Colonic mucosa (tissue), 4 donors: ENCODE measurements at regions not wholly inside any gene's neighbourhood (a gene's known extent, or its start where the extent isn't known, plus 50 kb on each side); places are given as distances from the start of the nearest gene placed in this dataset.

Experiments used
- DNase-seq: peaks from one replicate; pipeline ENCODE4 v3.0.0-alpha.2; 2020
- H3K27ac ChIP-seq: fragments of 200-600 bp; one replicate; pipeline ENCODE4 v1.8.0; 2021
- H3K27me3 ChIP-seq: fragments of 200-600 bp; one replicate; pipeline ENCODE4 v1.8.0; 2021
- H3K36me3 ChIP-seq: fragments of 200-600 bp; one replicate; pipeline ENCODE4 v1.8.0; 2021
- H3K4me1 ChIP-seq: fragments of 200-600 bp; one replicate; pipeline ENCODE4 v1.8.0; 2021; ENCODE audit warnings: mild to moderate bottlenecking
- H3K4me3 ChIP-seq: fragments of 200-600 bp; one replicate; pipeline ENCODE4 v1.8.0; 2021
- H3K9ac ChIP-seq, 2 donors: one replicate each; pipeline ENCODE4 v1.7.0; 2013; ENCODE audit warnings: control low read depth in 2 of 2, low read depth in 2 of 2, low read length in 2 of 2
- H3K9me3 ChIP-seq: fragments of 200-600 bp; one replicate; pipeline ENCODE4 v1.8.0; 2021
- CTCF ChIP-seq: fragments of 200-600 bp; IDR thresholded peaks from one replicate; pipeline ENCODE4 v1.8.0; 2022; ENCODE audit warnings: antibody characterized with exemption, mild to moderate bottlenecking
- intact Hi-C: fragments of 100-400 bp; cut with DNase I; formaldehyde crosslinking; loops from one replicate; pipeline ENCODE4 v1.14.1; 2022
- donor health status: healthy.
- donor health status: DM: no; HTN: no; CAD: no.
- donor health status: DM: no; HTN: no; CAD: no.

DNA sequence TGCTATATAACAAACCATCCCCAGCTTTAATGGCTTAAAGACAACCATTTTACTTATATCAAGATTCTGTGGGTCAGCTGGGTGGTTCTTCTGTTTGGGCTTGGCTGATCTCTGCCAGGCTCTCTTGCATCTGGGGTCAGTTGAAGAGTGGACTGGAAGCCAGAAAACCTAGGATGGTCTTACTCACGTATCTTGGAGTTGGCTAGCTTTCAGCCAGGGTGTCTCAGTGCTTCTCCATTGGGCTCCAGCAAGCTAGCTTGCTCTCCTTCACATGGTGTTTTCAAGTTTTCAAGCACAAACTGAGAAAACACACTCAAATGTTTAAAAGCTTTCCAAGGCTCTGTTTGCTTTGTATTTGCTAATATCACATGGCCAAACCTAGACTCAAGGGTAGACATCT lies 146.8 kb downstream of the PIK3R1 start:
- no peak for DNase-seq
- H3K9ac ChIP-seq, result no peak overlapping the region
- intact Hi-C loops, result no loop called here

GRCh38 chr5:68365889-68366288 lies 150.3 kb downstream of the PIK3R1 start:
- TF ChIP-seq CTCF, result no peak
- intact Hi-C loops, result no loop called here
- H3K27me3 ChIP-seq, result no peaks in the 10 kb centered on the region

More for the DNA sequence above, 146.8 kb downstream of the PIK3R1 start:
- Histone ChIP-seq H3K27me3 (no peaks in the 10 kb centered on the region), H3K4me3 (no peak overlapping the region), H3K9me3 (no peaks in the 10 kb centered on the region), H3K27ac (no peak overlapping the region), H3K4me1 (no peaks in the 10 kb centered on the region), H3K36me3 (no peaks in the 10 kb centered on the region)
- no peak for TF ChIP-seq CTCF

DNA sequence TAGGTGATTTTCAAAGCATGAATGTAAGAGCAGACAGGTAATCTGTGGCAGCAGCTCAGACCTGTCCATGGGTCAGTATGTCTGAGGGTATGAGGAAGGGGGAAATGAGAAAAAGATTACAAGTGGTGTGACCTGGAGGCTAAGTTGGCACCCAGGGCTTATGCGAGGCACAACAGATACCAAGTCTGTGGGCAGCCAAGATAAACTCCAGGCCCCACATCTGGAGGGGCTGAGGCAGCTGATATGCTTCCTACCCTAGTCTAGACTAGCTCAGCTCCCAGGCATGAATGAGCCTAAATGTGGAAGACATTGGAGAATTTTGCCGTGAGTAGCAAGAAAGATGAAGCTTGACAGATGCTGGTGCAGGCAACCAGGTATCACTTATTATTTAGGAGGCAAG lies 151.7 kb downstream of the PIK3R1 start:
- no peaks in the 10 kb centered on the region for H3K36me3 ChIP-seq
- no peak overlapping the region for H3K9ac ChIP-seq
- H3K4me1 ChIP-seq, result no peaks in the 10 kb centered on the region
- no peak overlapping the region for H3K27ac ChIP-seq
- H3K27me3 ChIP-seq, result no peaks in the 10 kb centered on the region
- intact Hi-C loops, result no loop called here
- no peak overlapping the region for H3K4me3 ChIP-seq
- H3K9me3 ChIP-seq, result no peaks in the 10 kb centered on the region
- DNase-seq, result no peak
- TF ChIP-seq CTCF, result no peak

More at GRCh38 chr5:68365889-68366288, 150.3 kb downstream of the PIK3R1 start:
- H3K9me3 ChIP-seq, result no peaks in the 10 kb centered on the region
- no peak overlapping the region for H3K4me3 ChIP-seq
- no peak overlapping the region for H3K27ac ChIP-seq
- no peak overlapping the region for H3K9ac ChIP-seq
- DNase-seq, result no peak
- H3K36me3 ChIP-seq, result no peaks in the 10 kb centered on the region
- no peaks in the 10 kb centered on the region for H3K4me1 ChIP-seq

GRCh38 chr5:68367717-68368116 lies 152.2 kb downstream of the PIK3R1 start:
- intact Hi-C loops, result no loop called here
- H3K9me3 ChIP-seq, result no peaks in the 10 kb centered on the region
- no peak for TF ChIP-seq CTCF
- DNase-seq, result no peak
- no peaks in the 10 kb centered on the region for H3K36me3 ChIP-seq
- no peaks in the 10 kb centered on the region for H3K27me3 ChIP-seq
- H3K4me1 ChIP-seq, result no peaks in the 10 kb centered on the region
- H3K27ac ChIP-seq, result no peak overlapping the region
- H3K9ac ChIP-seq, result no peak overlapping the region
- no peak overlapping the region for H3K4me3 ChIP-seq

DNA sequence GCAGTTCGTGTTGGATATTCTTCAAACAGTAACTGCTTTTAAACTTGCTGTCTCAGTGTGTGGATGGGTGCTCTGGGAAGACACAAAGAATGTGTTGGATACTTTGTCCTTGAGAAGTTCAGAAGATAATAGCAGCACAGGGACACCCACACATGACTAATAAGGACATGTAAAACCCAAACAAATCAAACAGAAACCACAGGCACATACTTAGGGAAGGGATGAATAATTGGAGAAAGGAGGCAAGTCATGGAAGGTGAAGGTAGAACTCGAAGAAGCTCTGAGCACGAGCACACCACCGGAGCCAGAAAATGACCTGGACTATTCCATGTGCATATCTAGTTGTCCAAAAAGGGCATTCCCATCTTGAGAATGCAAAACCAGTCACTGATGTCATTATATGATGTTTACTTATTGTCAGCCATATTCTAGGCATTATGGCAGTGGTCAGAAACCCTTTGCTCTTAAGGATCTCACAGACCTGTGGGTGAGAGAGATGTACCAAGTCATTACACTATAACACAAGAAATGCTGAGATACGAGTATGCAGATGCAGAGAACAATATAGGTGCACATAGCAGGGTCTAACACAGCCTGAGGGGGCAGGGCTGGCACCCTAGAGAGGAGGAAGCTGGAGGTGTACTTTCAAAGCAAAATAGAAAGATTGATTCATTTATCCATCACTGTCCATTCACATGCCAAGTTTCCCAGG lies 152.9 kb downstream of the PIK3R1 start:
- H3K27ac ChIP-seq, result no peak overlapping the region
- H3K4me3 ChIP-seq, result no peak overlapping the region
- no peaks in the 10 kb centered on the region for H3K4me1 ChIP-seq
- no peak overlapping the region for H3K9ac ChIP-seq
- no peaks in the 10 kb centered on the region for H3K27me3 ChIP-seq
- no peaks in the 10 kb centered on the region for H3K36me3 ChIP-seq
- H3K9me3 ChIP-seq, result no peaks in the 10 kb centered on the region
- intact Hi-C loops, result no loop called here
- TF ChIP-seq CTCF, result no peak
- DNase-seq, result no peak
